CD4-positive, alpha-beta T cell treated with Interleukin-1 beta for 1 hour (primary cell): ENCODE measurements at regions not wholly inside any gene's neighbourhood (a gene's known extent, or its start where the extent isn't known, plus 50 kb on each side); places are given as distances from the start of the nearest gene placed in this dataset.

Source experiments
- DNase-seq, 2 donors: peaks; one replicate each; pipeline ENCODE4 v3.0.0-alpha.2; 2020 to 2022

- DNase-seq: no peak
Observed at GRCh38 chr14:104277416-104278213, 139.2 kb downstream of the KIF26A start.

- DNase-seq: no peak
Observed at GRCh38 chr14:104278214-104278534, 139.8 kb downstream of the KIF26A start.

GRCh38 chr14:104280085-104280901 is 141.9 kb downstream of the KIF26A start:
- DNase-seq: no peak

DNA sequence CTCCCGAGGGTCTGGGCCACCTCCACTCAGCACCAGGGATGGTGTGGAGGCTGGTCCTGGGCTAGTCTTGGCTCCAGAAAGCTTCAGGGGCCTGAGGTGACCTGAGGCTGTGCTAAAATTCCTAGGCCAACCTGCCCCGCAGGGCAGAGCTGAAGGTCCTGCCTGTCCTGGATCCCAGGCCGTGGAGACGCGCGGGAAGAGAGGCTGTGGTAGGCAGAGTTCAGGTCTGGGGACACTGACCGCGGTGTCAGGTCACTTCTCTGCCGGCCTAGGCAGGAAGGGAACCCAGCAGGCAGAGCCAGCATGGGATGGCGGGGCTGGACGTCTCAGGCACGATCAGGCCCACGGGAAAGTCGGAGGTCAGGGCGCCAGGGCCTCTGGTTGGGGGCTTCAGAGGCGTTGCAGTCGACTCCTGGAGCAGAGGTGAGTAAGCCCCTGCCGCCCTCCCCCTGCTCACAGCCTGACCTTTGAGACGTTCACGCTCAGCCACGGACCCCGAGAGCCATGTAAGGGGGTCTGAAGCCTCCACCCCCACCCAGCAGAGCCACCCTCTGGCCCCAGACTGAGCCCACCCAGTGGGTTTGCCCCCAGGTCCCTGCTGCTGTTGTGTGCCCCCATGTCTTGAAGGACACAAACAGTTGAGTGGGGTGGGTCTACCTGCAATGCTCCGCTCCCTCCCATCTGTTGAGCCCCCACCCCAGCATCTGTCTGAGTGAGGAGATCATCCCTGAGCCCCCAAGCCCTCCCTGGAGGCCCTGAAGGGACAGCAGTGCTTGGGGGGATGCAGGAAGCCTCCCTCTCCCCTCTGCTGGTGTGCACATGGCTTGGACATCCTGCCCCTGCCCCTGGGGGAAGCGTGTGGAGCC is 142.7 kb downstream of the KIF26A start:
- DNase-seq: no peak

GRCh38 chr14:104281768-104282301 is 143.4 kb downstream of the KIF26A start:
- no peak for DNase-seq

GRCh38 chr14:104282332-104283196 is 144.2 kb downstream of the KIF26A start:
- no peak for DNase-seq

DNA sequence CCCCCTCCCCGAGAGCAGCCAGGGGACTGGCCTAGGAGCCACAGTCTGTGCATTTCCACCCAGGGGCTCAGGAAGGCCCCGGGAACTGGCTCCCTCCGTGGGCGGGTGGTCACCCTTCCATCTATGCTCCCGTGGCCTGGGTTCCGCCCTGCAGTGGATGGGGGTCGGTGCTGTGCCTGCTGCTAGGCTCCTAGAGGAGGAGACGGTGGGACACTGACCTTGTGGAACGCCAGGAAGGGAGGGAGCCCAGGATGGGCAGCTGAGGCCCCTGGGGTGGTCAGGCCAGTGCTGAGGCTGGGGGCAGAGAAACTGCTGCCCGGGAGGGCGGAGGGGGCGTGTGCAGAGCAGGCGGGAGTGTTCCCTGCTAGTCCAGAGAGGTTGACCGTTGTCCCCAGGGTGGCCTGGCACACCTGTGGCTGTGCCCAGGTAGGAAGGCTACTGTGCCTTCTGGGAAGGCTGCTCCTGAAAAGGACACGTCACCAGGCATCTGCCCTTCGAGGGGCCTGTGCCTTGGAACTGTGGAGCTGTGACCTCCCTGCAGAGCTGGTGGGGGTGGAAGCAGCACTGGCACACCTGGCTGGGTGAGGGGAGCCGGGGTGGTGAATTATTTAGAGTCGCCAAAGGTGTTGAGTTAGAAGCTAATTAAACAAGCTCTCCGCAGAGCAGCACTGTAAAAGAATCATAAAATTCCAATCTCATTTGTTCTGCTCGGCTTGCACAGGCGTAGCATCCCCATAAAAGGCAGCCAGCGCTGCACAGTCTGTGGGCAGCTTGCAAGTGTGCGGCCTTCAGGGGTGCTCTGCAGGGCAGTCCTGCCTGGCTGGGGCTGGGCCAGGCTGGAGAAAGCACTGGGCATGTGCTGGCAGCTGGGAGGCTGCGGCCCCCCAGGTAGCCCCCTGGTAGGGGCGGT is 145.1 kb downstream of the KIF26A start:
- no peak for DNase-seq

DNA sequence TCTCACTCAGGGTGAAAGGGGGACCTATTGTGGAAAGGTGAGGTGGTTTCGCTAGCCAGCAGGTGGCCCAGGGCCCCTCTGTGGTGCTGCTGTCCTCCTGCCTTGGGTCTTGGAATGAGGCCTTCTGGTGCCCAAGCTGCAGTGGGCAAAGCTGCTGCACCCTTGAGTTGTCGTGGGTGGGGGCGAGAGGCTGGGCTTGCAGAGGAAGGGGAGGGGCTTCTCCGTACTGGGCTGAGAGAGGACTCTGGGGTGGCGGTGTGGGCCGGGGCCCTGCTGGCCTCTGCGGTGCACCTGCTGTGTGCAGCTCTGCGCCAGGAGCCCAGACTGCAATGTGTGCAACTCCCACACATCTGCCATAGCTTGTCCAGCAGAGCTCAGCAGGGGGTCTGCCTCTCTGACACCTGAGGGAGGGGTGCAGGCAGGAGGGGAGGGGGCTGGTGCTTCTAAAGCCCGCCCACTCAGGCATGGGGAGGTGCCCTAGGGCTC is 145.8 kb downstream of the KIF26A start:
- no peak for DNase-seq

GRCh38 chr14:104284636-104285507 is 146.5 kb downstream of the KIF26A start:
- no peak for DNase-seq

DNA sequence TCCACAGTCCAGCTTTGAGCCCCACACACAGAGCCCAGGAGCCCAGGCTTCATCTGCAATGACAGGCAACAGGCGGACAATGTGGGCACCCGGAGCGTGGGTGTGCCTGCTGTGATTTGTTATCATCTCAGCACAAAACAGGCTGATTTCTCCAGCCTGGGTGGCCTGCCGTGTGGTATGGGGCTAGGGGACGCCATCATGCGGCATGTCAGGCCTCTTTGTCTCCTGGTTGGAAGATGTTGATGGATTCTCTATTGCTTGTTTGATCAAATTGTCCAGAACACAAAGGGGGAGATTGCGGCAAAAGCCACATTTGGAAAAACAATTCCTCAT is 147.1 kb downstream of the KIF26A start:
- no peak for DNase-seq

DNA sequence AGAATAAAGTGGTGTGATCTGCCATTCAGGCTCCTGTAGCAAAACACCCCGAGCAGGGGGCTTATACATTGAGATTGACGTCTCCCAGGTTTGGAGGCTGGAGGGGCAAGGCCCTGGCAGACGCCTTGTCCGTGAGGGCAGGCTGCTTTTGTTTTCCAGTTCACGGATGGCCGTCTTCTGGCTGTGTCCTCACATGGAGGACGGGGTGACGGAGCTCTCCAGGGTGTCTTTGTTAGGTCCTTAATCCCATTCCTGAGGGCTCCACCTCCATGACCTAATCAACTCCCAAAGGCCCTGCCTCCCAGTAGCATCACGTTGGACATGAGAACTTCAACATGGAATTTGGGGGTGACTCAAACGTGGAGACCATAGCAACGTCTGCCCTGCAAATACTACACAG is 147.7 kb downstream of the KIF26A start:
- no peak for DNase-seq

DNA sequence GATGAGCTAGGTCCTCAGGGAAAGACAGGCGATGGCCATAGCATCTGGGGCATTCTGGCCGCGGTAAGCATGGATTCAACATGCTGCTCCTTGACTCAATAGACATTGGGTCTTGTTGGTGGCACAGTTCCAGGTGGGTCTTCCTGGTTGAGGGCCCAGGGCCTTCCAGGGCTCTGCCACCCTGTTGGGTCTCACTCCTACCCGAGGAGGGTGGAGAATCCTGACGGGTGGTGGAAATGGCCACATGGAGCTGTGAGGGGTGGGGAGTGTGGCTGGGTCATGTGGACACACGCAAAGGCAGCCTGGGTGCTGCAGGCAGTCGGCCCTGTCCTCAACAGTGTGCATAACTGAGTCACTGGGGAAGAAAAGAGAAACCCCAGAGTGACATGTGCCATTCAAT is 148.1 kb downstream of the KIF26A start:
- DNase-seq: no peak

DNA sequence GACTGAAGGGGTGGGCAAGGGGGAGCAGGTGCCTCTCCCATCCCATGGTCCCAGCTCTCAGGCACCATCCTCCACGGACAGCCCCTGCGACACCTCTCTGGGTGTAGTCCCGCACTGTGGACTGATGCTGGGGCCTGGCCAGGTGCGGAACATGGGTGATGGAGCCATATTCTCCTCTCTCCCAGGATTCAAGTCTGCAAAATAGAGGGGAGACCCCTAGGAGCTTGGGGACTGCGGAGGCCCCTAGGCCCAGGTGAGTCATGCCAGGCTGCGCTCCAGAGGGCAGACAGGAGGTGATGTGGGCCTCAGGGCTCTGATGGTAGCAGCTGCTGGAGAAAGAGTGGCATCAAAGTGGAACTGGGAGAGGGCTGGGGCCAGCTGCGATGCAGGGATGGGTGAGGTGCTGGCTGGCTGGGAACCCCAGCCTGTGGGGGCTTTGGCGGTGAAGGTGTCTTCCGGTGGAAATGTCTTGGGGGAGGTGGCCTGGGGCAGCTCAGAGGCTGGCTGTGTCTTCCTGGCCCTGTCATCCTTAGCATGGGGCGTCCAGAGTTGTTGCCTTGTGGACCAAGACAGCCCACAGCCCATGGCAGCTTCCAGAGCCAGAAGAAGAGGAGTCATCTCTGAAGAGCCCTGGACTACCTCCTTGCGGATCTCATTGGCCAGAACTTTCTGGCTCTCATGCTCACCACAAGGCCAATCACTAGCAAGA is 149.1 kb downstream of the KIF26A start:
- no peak for DNase-seq

DNA sequence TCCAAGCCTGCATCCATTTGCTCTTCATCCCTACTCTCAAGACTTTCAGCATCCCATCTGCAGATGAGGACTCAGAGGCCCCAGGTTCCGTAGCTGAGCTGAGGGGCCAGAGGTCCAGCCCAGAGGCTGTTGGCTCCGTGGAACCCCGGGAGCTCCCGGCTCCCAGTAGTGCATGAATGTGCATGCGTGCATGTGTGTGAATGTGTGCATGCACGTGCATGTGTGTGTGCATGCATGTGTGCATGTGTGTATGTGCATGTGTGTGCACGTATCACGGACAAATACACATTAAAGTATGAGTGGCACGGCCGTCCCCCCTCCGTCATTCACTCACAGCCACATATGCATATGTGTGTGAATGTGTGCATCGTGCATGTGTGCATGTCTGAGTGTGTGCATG is 149.9 kb downstream of the KIF26A start:
- DNase-seq: no peak

DNA sequence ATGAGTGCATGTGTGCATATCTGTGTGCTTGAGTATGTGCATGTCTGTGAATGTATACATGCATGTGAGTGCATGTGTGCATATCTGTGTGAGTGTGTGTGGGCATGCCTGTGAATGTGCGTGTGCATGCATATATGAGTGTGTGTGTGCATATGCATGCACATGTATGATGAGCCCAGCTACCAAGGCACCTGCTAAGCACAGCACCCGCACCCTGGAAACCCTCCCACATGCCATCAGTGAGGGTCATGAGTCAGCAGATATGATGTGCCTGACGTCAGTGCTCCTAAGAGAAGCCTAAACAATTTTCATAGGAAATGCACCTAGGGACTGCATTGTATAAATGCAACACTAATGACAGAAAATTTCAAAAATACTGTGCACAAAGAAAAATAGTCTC is 151.1 kb downstream of the KIF26A start:
- no peak for DNase-seq

DNA sequence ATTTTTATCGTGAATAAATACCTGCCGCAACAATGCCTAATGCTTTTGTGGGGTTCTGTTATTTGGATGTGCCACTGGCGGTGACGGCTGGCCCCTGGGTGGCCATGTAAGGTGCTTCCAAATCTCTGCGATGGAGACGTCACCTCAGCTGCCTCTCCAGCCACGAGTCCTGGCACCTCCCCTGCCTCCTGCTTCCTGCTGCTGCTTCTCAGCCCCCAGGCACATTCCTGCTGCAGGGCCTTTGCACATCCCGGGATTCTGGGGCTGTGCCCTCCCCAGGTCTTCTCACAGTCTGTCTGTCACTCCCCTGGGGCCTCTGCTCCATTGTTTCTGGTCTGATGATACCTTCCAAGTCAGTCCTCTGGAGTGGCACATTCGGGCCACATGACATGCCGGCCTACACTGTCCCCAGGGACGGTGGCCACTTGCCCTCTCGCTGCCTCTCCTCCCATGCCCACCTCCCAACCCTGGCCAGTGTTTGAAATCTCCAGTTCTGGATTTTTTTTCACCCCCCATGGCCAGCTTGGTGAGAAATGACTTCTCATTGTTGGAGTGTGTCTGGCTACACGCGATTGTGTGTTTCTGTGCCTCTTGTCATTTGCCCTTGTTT is 151.8 kb downstream of the KIF26A start:
- no peak for DNase-seq

GRCh38 chr14:104290756-104291122 is 152.4 kb downstream of the KIF26A start:
- no peak for DNase-seq

DNA sequence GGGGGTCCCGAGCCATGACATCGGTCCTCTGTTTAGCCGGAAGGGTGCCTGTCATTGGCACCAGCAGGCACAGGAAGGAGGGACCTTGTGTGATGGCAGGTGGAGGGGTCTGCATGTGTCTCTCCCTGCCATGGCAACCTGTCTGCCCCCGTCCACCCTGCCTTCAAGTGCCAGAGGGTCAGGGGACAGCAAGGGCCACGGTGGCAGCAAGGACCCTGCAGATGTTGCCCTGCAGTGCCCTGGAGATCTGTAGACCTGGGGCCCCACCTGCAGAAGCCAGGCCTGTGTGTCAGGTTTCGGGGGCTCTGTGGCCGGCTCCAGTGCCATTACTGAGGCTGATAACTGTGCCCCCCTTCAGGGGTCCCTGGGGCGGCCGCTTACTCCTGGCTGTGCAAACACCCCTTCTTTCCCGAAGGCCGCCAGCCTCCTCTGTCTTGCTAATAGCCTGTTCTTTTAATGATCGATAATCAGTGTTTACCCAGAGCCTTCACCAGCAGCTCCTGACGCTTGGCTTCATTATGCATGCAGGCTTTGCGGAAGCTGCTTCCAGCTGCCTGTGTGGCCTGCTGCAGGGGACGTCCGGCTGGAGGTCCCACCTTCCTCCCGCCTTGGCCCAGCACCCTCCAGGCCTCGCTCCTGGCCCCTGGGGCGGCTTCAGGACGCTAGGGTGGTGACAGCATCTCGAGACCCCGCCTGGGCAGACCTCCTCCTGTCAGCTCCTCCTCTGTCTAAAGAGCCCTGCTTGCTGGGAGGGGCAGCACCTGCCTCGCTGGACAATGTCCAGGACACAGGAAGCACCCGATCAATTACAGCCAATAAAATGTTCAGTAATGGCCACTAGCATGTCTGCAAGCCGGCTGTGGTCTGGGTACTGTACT is 153.0 kb downstream of the KIF26A start:
- no peak for DNase-seq
